ENCODE measurements at regions not wholly inside any gene's neighbourhood (a gene's known extent, or its start where the extent isn't known, plus 50 kb on each side); places are given as distances from the start of the nearest gene placed in this dataset.

DNA sequence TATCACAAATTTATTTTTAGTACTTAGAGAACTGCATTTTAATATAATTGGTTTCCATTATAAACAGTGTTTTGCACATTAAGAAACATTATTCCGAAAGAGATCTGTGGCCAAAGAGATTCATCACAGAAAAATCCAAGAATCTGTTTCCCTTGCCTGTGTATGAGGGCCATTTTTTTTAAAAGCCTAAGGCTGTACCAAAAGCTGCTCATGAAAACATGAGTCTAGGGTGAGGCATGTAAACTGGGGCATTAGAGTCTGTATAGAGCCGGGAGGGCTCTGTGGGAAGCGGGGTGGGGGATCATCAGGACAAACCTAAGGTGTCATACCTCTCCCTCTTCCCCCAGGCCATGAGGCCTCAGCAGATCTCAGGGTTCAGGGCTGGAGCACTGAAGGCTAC, 223.8 kb downstream of the FBXO15 start:
- no CpG with 5 or more reads among the region's 3 CpGs for WGBS (ENCODE audit: insufficient coverage)

GRCh38 chr18:73920033-73920432, 227.6 kb downstream of the FBXO15 start:
- Histone ChIP-seq H2AFZ (ENCODE audit: insufficient read depth, low read depth, low read length, poor library complexity, severe bottlenecking) (no peak overlapping the region), H3K4me3 (replicated peaks in 1 of 3; ENCODE audit: low read depth in 2 of 3, low read length in 3 of 3) (no peak overlapping the region), H3K79me2 (ENCODE audit: insufficient read depth, low read length) (no peaks in the 10 kb centered on the region), H3K4me1 (ENCODE audit: control insufficient read depth in 1 of 2, insufficient read depth in 2 of 2, low read length in 2 of 2) (no peaks in the 10 kb centered on the region), H3K36me3 (replicated peaks in 1 of 2; ENCODE audit: control insufficient read depth in 1 of 2, insufficient read depth in 2 of 2, low read length in 2 of 2) (no peaks in the 10 kb centered on the region), H3K27ac (ENCODE audit: low read depth in 1 of 2, low read length in 2 of 2) (no peak overlapping the region), H3K9ac (ENCODE audit: insufficient read depth, low read length, poor library complexity, severe bottlenecking) (no peak overlapping the region), H3K27me3 (ENCODE audit: control insufficient read depth in 2 of 2, insufficient read depth in 2 of 2, low read length in 2 of 2) (no peaks in the 10 kb centered on the region), H3K4me2 (replicated peaks; ENCODE audit: extremely low read depth, low read length, poor library complexity, severe bottlenecking) (no peak overlapping the region), H3K9me3 (replicated peaks in 1 of 2; ENCODE audit: control insufficient read depth in 1 of 2, insufficient read depth in 1 of 2, low read length in 2 of 2) (no peaks in the 10 kb centered on the region), H4K20me1 (ENCODE audit: insufficient read depth, low read length) (no peaks in the 10 kb centered on the region)
- H3K4me1 Mint-ChIP-seq: no peaks in the 10 kb centered on the region
- no peak overlapping the region for H3K27ac Mint-ChIP-seq
- H3K9me3 Mint-ChIP-seq: peaks cover 0 to 4% (median 0%) of the 10 kb centered on the region in 7 donors
- peaks cover 0 to 5% (median 4%) of the 10 kb centered on the region in 3 donors for H3K27me3 Mint-ChIP-seq (ENCODE audit: low read depth in 3 of 3)
- TF ChIP-seq, protein P1, sequence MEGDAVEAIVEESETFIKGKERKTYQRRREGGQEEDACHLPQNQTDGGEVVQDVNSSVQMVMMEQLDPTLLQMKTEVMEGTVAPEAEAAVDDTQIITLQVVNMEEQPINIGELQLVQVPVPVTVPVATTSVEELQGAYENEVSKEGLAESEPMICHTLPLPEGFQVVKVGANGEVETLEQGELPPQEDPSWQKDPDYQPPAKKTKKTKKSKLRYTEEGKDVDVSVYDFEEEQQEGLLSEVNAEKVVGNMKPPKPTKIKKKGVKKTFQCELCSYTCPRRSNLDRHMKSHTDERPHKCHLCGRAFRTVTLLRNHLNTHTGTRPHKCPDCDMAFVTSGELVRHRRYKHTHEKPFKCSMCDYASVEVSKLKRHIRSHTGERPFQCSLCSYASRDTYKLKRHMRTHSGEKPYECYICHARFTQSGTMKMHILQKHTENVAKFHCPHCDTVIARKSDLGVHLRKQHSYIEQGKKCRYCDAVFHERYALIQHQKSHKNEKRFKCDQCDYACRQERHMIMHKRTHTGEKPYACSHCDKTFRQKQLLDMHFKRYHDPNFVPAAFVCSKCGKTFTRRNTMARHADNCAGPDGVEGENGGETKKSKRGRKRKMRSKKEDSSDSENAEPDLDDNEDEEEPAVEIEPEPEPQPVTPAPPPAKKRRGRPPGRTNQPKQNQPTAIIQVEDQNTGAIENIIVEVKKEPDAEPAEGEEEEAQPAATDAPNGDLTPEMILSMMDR (IDR thresholded peaks at IDR 0.05): no peak
- no CpG with 5 or more reads among the region's 2 CpGs for WGBS (ENCODE audit: insufficient coverage)
- H3K4me3 Mint-ChIP-seq: no peak overlapping the region
- no peaks in the 10 kb centered on the region for H3K36me3 Mint-ChIP-seq
- intact Hi-C loops (cut with micrococcal nuclease): no loop called here
- DNase-seq: no peak

More for the DNA sequence above, 223.8 kb downstream of the FBXO15 start:
- Histone ChIP-seq H3K27ac (ENCODE audit: low read depth in 1 of 2, low read length in 2 of 2) (no peak overlapping the region), H3K4me2 (replicated peaks; ENCODE audit: extremely low read depth, low read length, poor library complexity, severe bottlenecking) (no peak overlapping the region), H3K9me3 (replicated peaks in 1 of 2; ENCODE audit: control insufficient read depth in 1 of 2, insufficient read depth in 1 of 2, low read length in 2 of 2) (no peaks in the 10 kb centered on the region), H3K36me3 (replicated peaks in 1 of 2; ENCODE audit: control insufficient read depth in 1 of 2, insufficient read depth in 2 of 2, low read length in 2 of 2) (no peaks in the 10 kb centered on the region), H3K79me2 (ENCODE audit: insufficient read depth, low read length) (no peaks in the 10 kb centered on the region), H4K20me1 (ENCODE audit: insufficient read depth, low read length) (no peaks in the 10 kb centered on the region), H2AFZ (ENCODE audit: insufficient read depth, low read depth, low read length, poor library complexity, severe bottlenecking) (no peak overlapping the region), H3K4me3 (replicated peaks in 1 of 3; ENCODE audit: low read depth in 2 of 3, low read length in 3 of 3) (no peak overlapping the region), H3K27me3 (ENCODE audit: control insufficient read depth in 2 of 2, insufficient read depth in 2 of 2, low read length in 2 of 2) (no peaks in the 10 kb centered on the region), H3K4me1 (ENCODE audit: control insufficient read depth in 1 of 2, insufficient read depth in 2 of 2, low read length in 2 of 2) (no peaks in the 10 kb centered on the region), H3K9ac (ENCODE audit: insufficient read depth, low read length, poor library complexity, severe bottlenecking) (no peak overlapping the region)
- DNase-seq: no peak
- no peaks in the 10 kb centered on the region for H3K36me3 Mint-ChIP-seq
- peaks cover 0 to 4% (median 0%) of the 10 kb centered on the region in 7 donors for H3K9me3 Mint-ChIP-seq
- H3K4me3 Mint-ChIP-seq: no peak overlapping the region
- H3K4me1 Mint-ChIP-seq: no peaks in the 10 kb centered on the region
- intact Hi-C loops (cut with micrococcal nuclease): no loop called here
- H3K27me3 Mint-ChIP-seq (ENCODE audit: low read depth in 3 of 3): peaks cover 0 to 4% (median 2%) of the 10 kb centered on the region in 3 donors
- TF ChIP-seq, protein P1 (IDR thresholded peaks at IDR 0.05): no peak
- H3K27ac Mint-ChIP-seq: no peak overlapping the region

Measured in CD14-positive monocyte (primary cell).